Testis (tissue), 2 donors: ENCODE measurements at regions not wholly inside any gene's neighbourhood (a gene's known extent, or its start where the extent isn't known, plus 50 kb on each side); places are given as distances from the start of the nearest gene placed in this dataset.

Source experiments
- DNase-seq: peaks from one replicate; pipeline ENCODE4 v3.0.0-alpha.2; 2019
- H3K27ac ChIP-seq, 2 donors: fragments of 200-600 bp; sonication (generic); one replicate each; pipeline ENCODE4 v1.5.1; 2019
- H3K27me3 ChIP-seq: fragments of 200-600 bp; sonication (generic); one replicate; pipeline ENCODE4 v1.5.1; 2019
- H3K36me3 ChIP-seq: fragments of 200-600 bp; sonication (generic); one replicate; pipeline ENCODE4 v1.5.1; 2017; ENCODE audit warnings: low read depth; ENCODE audit errors: missing control alignments
- H3K4me1 ChIP-seq: fragments of 200-600 bp; sonication (generic); one replicate; pipeline ENCODE4 v1.5.1; 2019
- H3K4me3 ChIP-seq, 2 donors: fragments of 200-600 bp; sonication (generic); one replicate each; pipeline ENCODE4 v1.5.1; 2017 to 2019
- H3K9me3 ChIP-seq: fragments of 200-600 bp; sonication (generic); one replicate; pipeline ENCODE4 v1.5.1; 2017
- CTCF ChIP-seq, 3 experiments: fragments of 450-650 bp in 2 of 3; fragments of 200-600 bp in 1 of 3; sonication (generic) in 1 of 3; IDR thresholded peaks; one replicate each; pipeline ENCODE4 v1.5.1; 2016 to 2019; ENCODE audit warnings: antibody characterized with exemption in 3 of 3, mild to moderate bottlenecking in 2 of 3, moderate library complexity in 1 of 3
- POLR2A ChIP-seq: fragments of 450-650 bp; IDR thresholded peaks from one replicate; pipeline ENCODE4 v1.6.1; 2017; ENCODE audit warnings: antibody characterized with exemption, mild to moderate bottlenecking, moderate library complexity
- WGBS, 2 donors: methylation state at CpG; one replicate each; pipeline ENCODE4 v1.1.5; 2018; 5-methylcytosine and 5-hydroxymethylcytosine counted together
- intact Hi-C: fragments of 100-400 bp; cut with DNase I; formaldehyde crosslinking; loops from one replicate; pipeline ENCODE4 v1.15.1; 2023; ENCODE audit warnings: low total_unique reads

GRCh38 chr14:55881577-55882241 is 236.5 kb upstream of the PELI2 start:
- H3K36me3 ChIP-seq, result no peaks in the 10 kb centered on the region
- no peak for DNase-seq
- WGBS, 2 donors, result 70 to 82% methylated on average over 6 of the region's 6 CpGs
- intact Hi-C loops, result no loop called here
- H3K4me3 ChIP-seq, result no peak overlapping the region
- no peaks in the 10 kb centered on the region for H3K9me3 ChIP-seq
- H3K27me3 ChIP-seq, result no peaks in the 10 kb centered on the region
- TF ChIP-seq POLR2A (no peak), CTCF (IDR thresholded peaks at IDR 0.05) (no peak)
- no peaks in the 10 kb centered on the region for H3K4me1 ChIP-seq
- H3K27ac ChIP-seq, result no peak overlapping the region

GRCh38 chr14:55884819-55885218 is 233.4 kb upstream of the PELI2 start:
- WGBS, 2 donors, result 75 to 76% methylated on average over 4 of the region's 4 CpGs
- no peak overlapping the region for H3K27ac ChIP-seq
- no peaks in the 10 kb centered on the region for H3K36me3 ChIP-seq
- no peaks in the 10 kb centered on the region for H3K27me3 ChIP-seq
- intact Hi-C loops, result no loop called here
- H3K4me3 ChIP-seq, result no peak overlapping the region
- no peaks in the 10 kb centered on the region for H3K9me3 ChIP-seq
- DNase-seq, result no peak
- TF ChIP-seq POLR2A (no peak), CTCF (IDR thresholded peaks at IDR 0.05) (no peak)
- no peaks in the 10 kb centered on the region for H3K4me1 ChIP-seq

- intact Hi-C loops, result no loop called here
- no peaks in the 10 kb centered on the region for H3K36me3 ChIP-seq
- no peaks in the 10 kb centered on the region for H3K27me3 ChIP-seq
- no peaks in the 10 kb centered on the region for H3K4me1 ChIP-seq
- H3K9me3 ChIP-seq, result no peaks in the 10 kb centered on the region
- H3K27ac ChIP-seq, result no peak overlapping the region
- 75 to 83% methylated on average over 6 of the region's 6 CpGs for WGBS, 2 donors
- H3K4me3 ChIP-seq, result no peak overlapping the region
- DNase-seq, result no peak
- no peak for TF ChIP-seq CTCF (IDR thresholded peaks at IDR 0.05)
- TF ChIP-seq POLR2A, result no peak
Measured at GRCh38 chr14:55889124-55889523, 229.1 kb upstream of the PELI2 start.

- DNase-seq, result no peak
- intact Hi-C loops, result no loop called here
- H3K27me3 ChIP-seq, result no peaks in the 10 kb centered on the region
- no peaks in the 10 kb centered on the region for H3K9me3 ChIP-seq
- H3K4me1 ChIP-seq, result no peaks in the 10 kb centered on the region
- no peak overlapping the region for H3K27ac ChIP-seq
- 81 to 84% methylated on average over 6 of the region's 6 CpGs for WGBS, 2 donors
- no peaks in the 10 kb centered on the region for H3K36me3 ChIP-seq
- H3K4me3 ChIP-seq, result no peak overlapping the region
- no peak for TF ChIP-seq POLR2A
- no peak for TF ChIP-seq CTCF (IDR thresholded peaks at IDR 0.05)
Measured at GRCh38 chr14:55891692-55892091, 226.5 kb upstream of the PELI2 start.

- 44 to 56% methylated on average over 4 of the region's 4 CpGs for WGBS, 2 donors
- Histone ChIP-seq H3K9me3 (no peaks in the 10 kb centered on the region), H3K27ac (no peak overlapping the region), H3K27me3 (no peaks in the 10 kb centered on the region), H3K36me3 (no peaks in the 10 kb centered on the region), H3K4me1 (no peaks in the 10 kb centered on the region), H3K4me3 (no peak overlapping the region)
- TF ChIP-seq POLR2A (no peak), CTCF (IDR thresholded peaks at IDR 0.05) (no peak)
- no peak for DNase-seq
- intact Hi-C loops, result no loop called here
Measured at GRCh38 chr14:55892906-55893305, 225.3 kb upstream of the PELI2 start.
